Choroid plexus epithelial cell (primary cell): ENCODE measurements at regions not wholly inside any gene's neighbourhood (a gene's known extent, or its start where the extent isn't known, plus 50 kb on each side); places are given as distances from the start of the nearest gene placed in this dataset.

ENCODE experiments used
- DNase-seq: peaks from one replicate; pipeline ENCODE4 v3.0.0-alpha.2; 2010; ENCODE audit warnings: low read depth
- H3K4me3 ChIP-seq: 2 replicates; pipeline ENCODE4 v1.5.1; 2011; ENCODE audit warnings: low read depth, mild to moderate bottlenecking, control low read depth, low read length, moderate library complexity
- CTCF ChIP-seq: conservative IDR thresholded peaks from 2 replicates; pipeline ENCODE4 v1.5.1; 2011; ENCODE audit warnings: low read depth, mild to moderate bottlenecking, control low read depth, inconsistent platforms, low read length, moderate library complexity

GRCh38 chr11:81497202-81497804 lies 1236.4 kb downstream of the FAM181B start:
- no peak overlapping the region for H3K4me3 ChIP-seq
- peak; percentile 58 for TF ChIP-seq CTCF
- DNase-seq: peak; percentile 60

- H3K4me3 ChIP-seq: no peak overlapping the region
- no peak for TF ChIP-seq CTCF
- DNase-seq: no peak
Observed at GRCh38 chr11:81496601-81497000, 1237.1 kb downstream of the FAM181B start.

GRCh38 chr11:81495699-81496292 lies 1237.9 kb downstream of the FAM181B start:
- no peak overlapping the region for H3K4me3 ChIP-seq
- no peak for TF ChIP-seq CTCF
- no peak for DNase-seq

GRCh38 chr11:81494431-81494830 lies 1239.2 kb downstream of the FAM181B start:
- no peak for DNase-seq
- no peak for TF ChIP-seq CTCF
- no peak overlapping the region for H3K4me3 ChIP-seq

GRCh38 chr11:81492923-81493445 lies 1240.7 kb downstream of the FAM181B start:
- TF ChIP-seq CTCF: no peak
- no peak for DNase-seq

GRCh38 chr11:81487109-81487508 lies 1246.6 kb downstream of the FAM181B start:
- no peak for TF ChIP-seq CTCF
- H3K4me3 ChIP-seq: no peak overlapping the region
- no peak for DNase-seq

More at GRCh38 chr11:81492923-81493445, 1240.7 kb downstream of the FAM181B start:
- no peak overlapping the region for H3K4me3 ChIP-seq

GRCh38 chr11:81484196-81484595 lies 1249.5 kb downstream of the FAM181B start:
- no peak overlapping the region for H3K4me3 ChIP-seq
- TF ChIP-seq CTCF: no peak
- no peak for DNase-seq
